ENCODE measurements at regions not wholly inside any gene's neighbourhood (a gene's known extent, or its start where the extent isn't known, plus 50 kb on each side); places are given as distances from the start of the nearest gene placed in this dataset.

- no TSS peak for BruUV-seq (replicated peaks)
- TF ChIP-seq, protein P1, sequence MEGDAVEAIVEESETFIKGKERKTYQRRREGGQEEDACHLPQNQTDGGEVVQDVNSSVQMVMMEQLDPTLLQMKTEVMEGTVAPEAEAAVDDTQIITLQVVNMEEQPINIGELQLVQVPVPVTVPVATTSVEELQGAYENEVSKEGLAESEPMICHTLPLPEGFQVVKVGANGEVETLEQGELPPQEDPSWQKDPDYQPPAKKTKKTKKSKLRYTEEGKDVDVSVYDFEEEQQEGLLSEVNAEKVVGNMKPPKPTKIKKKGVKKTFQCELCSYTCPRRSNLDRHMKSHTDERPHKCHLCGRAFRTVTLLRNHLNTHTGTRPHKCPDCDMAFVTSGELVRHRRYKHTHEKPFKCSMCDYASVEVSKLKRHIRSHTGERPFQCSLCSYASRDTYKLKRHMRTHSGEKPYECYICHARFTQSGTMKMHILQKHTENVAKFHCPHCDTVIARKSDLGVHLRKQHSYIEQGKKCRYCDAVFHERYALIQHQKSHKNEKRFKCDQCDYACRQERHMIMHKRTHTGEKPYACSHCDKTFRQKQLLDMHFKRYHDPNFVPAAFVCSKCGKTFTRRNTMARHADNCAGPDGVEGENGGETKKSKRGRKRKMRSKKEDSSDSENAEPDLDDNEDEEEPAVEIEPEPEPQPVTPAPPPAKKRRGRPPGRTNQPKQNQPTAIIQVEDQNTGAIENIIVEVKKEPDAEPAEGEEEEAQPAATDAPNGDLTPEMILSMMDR (IDR thresholded peaks at IDR 0.05; ENCODE audit: unreplicated experiment): no peak
- intact Hi-C loops (cut with micrococcal nuclease): no loop called here
- no peak overlapping the region for H3K27ac Mint-ChIP-seq (ENCODE audit: low read depth, unreplicated experiment)
- DNase-seq (ENCODE audit: unreplicated experiment): no peak
- no peak overlapping the region for H3K4me3 Mint-ChIP-seq (ENCODE audit: unreplicated experiment)
- no peaks in the 10 kb centered on the region for H3K36me3 Mint-ChIP-seq (ENCODE audit: insufficient read depth, unreplicated experiment)
- no peaks in the 10 kb centered on the region for H3K9me3 Mint-ChIP-seq (ENCODE audit: unreplicated experiment)
- CTCF ChIA-PET: interaction anchor here (0.7 to 3.4 kb wide), 2 partner anchors 12 to 293 kb away, joined by 4 to 21 read pairs; no protein-coding TSS in a partner anchor
- peaks cover 5% of the 10 kb centered on the region for H3K4me1 Mint-ChIP-seq (ENCODE audit: insufficient read depth, unreplicated experiment)
- POLR2A ChIA-PET: interaction anchor here (1.5 kb wide), 1 partner anchor 9 kb away, joined by 4 read pairs; no protein-coding TSS in a partner anchor
- H3K27me3 Mint-ChIP-seq (ENCODE audit: insufficient read depth, unreplicated experiment): peaks cover 33% of the 10 kb centered on the region
Observed at GRCh38 chr9:107149756-107150155, 133.3 kb upstream of the RAD23B start.

- H3K9me3 Mint-ChIP-seq (ENCODE audit: unreplicated experiment): no peaks in the 10 kb centered on the region
- H3K27me3 Mint-ChIP-seq (ENCODE audit: insufficient read depth, unreplicated experiment): peaks cover 29% of the 10 kb centered on the region
- TF ChIP-seq, protein P1 (IDR thresholded peaks at IDR 0.05; ENCODE audit: unreplicated experiment): no peak
- H3K36me3 Mint-ChIP-seq (ENCODE audit: insufficient read depth, unreplicated experiment): no peaks in the 10 kb centered on the region
- intact Hi-C loops (cut with micrococcal nuclease): no loop called here
- CTCF ChIA-PET: no interaction called here
- H3K4me3 Mint-ChIP-seq (ENCODE audit: unreplicated experiment): no peak overlapping the region
- peak; percentile 29 for DNase-seq (ENCODE audit: unreplicated experiment)
- BruUV-seq (replicated peaks): no TSS peak
- H3K4me1 Mint-ChIP-seq (ENCODE audit: insufficient read depth, unreplicated experiment): peaks cover 5% of the 10 kb centered on the region
- POLR2A ChIA-PET: no interaction called here
- H3K27ac Mint-ChIP-seq (ENCODE audit: low read depth, unreplicated experiment): no peak overlapping the region
Observed at GRCh38 chr9:107153336-107153735, 129.7 kb upstream of the RAD23B start.

GRCh38 chr9:107154291-107154690, 128.8 kb upstream of the RAD23B start:
- H3K36me3 Mint-ChIP-seq (ENCODE audit: insufficient read depth, unreplicated experiment): no peaks in the 10 kb centered on the region
- DNase-seq (ENCODE audit: unreplicated experiment): no peak
- CTCF ChIA-PET: interaction anchor here (0.6 to 0.7 kb wide), 3 partner anchors 124 to 1102 kb away, joined by 3 read pairs; no protein-coding TSS in a partner anchor
- intact Hi-C loops (cut with micrococcal nuclease): no loop called here
- H3K9me3 Mint-ChIP-seq (ENCODE audit: unreplicated experiment): no peaks in the 10 kb centered on the region
- no peak overlapping the region for H3K4me3 Mint-ChIP-seq (ENCODE audit: unreplicated experiment)
- H3K27ac Mint-ChIP-seq (ENCODE audit: low read depth, unreplicated experiment): no peak overlapping the region
- BruUV-seq (replicated peaks): no TSS peak
- peaks cover 5% of the 10 kb centered on the region for H3K4me1 Mint-ChIP-seq (ENCODE audit: insufficient read depth, unreplicated experiment)
- TF ChIP-seq, protein P1 (IDR thresholded peaks at IDR 0.05; ENCODE audit: unreplicated experiment): no peak
- POLR2A ChIA-PET: no interaction called here
- peaks cover 20% of the 10 kb centered on the region for H3K27me3 Mint-ChIP-seq (ENCODE audit: insufficient read depth, unreplicated experiment)

DNA sequence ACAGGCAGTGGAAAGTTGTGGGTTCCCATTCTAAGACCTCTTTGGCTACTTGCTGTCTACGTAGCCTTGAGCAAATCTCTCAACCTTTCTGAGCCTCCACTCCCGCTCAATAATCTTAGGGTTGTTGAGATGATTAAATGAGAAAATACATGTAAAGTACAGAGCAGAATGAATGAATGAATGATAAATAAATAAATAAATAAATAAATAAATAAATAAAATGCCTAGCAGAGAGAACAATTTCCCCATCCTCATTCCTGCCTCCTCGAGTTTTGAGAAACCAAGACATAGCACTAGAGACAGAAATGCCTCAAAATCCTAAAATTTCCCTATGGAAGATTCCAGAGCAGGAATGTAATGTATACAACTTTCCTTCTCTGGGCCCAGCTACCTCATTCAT, 128.3 kb upstream of the RAD23B start:
- H3K4me1 Mint-ChIP-seq (ENCODE audit: insufficient read depth, unreplicated experiment): peaks cover 5% of the 10 kb centered on the region
- CTCF ChIA-PET: interaction anchor here (0.6 to 0.7 kb wide), 3 partner anchors 125 to 1102 kb away, joined by 3 read pairs; no protein-coding TSS in a partner anchor
- no TSS peak for BruUV-seq (replicated peaks)
- H3K27ac Mint-ChIP-seq (ENCODE audit: low read depth, unreplicated experiment): no peak overlapping the region
- H3K4me3 Mint-ChIP-seq (ENCODE audit: unreplicated experiment): no peak overlapping the region
- no peaks in the 10 kb centered on the region for H3K36me3 Mint-ChIP-seq (ENCODE audit: insufficient read depth, unreplicated experiment)
- no peak for DNase-seq (ENCODE audit: unreplicated experiment)
- H3K9me3 Mint-ChIP-seq (ENCODE audit: unreplicated experiment): no peaks in the 10 kb centered on the region
- peaks cover 18% of the 10 kb centered on the region for H3K27me3 Mint-ChIP-seq (ENCODE audit: insufficient read depth, unreplicated experiment)
- POLR2A ChIA-PET: no interaction called here
- TF ChIP-seq, protein P1 (IDR thresholded peaks at IDR 0.05; ENCODE audit: unreplicated experiment): no peak
- intact Hi-C loops (cut with micrococcal nuclease): loop anchor here (5.0 kb wide), 1 partner anchor 1312 kb away; no protein-coding TSS in a partner anchor
